ENCODE measurements at regions not wholly inside any gene's neighbourhood (a gene's known extent, or its start where the extent isn't known, plus 50 kb on each side); places are given as distances from the start of the nearest gene placed in this dataset.

DNA sequence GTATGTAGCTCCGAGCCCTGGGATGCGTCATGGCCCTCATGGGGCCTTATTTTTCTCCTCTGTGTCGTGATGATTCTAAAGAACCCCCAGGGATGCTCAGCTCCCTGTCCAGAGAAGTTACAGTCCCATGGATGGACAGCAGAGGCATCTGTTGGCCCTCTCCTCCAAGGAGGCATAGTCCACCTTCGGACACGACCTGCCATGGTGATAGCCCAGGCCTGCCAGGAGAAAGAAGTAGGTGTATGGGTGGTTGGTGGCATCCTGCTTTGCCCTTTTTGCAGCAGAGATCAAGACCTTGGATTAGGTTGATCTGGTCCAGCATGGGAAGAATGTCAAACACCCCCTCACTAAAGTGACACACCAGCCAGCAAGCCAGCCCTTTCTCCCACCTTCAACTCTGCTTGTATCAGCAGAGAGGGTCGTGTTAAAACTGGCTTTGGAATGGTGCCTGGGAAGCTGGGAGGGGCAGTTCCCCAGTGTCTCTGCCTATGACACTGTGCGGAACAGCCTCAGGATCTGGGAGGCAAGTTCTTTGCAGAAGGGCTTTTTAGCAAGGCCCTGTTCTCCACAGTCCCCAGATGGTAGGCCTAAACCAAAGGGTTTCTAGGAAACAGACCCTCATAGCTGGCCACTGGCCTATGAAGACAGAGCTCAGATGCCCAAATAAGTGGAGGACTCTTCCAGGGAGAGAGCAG lies 259.9 kb upstream of the RPL38 start:
- no peak for TF ChIP-seq TAF1 (IDR thresholded peaks at IDR 0.05; ENCODE audit: borderline replicate concordance, insufficient read depth, low read length)
- no peak for TF ChIP-seq POLR2AphosphoS5 (IDR thresholded peaks at IDR 0.05; ENCODE audit: low read depth, low read length)
- no peak for TF ChIP-seq SIN3A (IDR thresholded peaks at IDR 0.05; ENCODE audit: borderline replicate concordance, insufficient read depth, low read length)
- no peak for TF ChIP-seq FOXP2 (optimal IDR thresholded peaks at IDR 0.05; ENCODE audit: borderline replicate concordance, extremely low read depth, extremely low read length, insufficient read depth)
- TF ChIP-seq, protein P1, sequence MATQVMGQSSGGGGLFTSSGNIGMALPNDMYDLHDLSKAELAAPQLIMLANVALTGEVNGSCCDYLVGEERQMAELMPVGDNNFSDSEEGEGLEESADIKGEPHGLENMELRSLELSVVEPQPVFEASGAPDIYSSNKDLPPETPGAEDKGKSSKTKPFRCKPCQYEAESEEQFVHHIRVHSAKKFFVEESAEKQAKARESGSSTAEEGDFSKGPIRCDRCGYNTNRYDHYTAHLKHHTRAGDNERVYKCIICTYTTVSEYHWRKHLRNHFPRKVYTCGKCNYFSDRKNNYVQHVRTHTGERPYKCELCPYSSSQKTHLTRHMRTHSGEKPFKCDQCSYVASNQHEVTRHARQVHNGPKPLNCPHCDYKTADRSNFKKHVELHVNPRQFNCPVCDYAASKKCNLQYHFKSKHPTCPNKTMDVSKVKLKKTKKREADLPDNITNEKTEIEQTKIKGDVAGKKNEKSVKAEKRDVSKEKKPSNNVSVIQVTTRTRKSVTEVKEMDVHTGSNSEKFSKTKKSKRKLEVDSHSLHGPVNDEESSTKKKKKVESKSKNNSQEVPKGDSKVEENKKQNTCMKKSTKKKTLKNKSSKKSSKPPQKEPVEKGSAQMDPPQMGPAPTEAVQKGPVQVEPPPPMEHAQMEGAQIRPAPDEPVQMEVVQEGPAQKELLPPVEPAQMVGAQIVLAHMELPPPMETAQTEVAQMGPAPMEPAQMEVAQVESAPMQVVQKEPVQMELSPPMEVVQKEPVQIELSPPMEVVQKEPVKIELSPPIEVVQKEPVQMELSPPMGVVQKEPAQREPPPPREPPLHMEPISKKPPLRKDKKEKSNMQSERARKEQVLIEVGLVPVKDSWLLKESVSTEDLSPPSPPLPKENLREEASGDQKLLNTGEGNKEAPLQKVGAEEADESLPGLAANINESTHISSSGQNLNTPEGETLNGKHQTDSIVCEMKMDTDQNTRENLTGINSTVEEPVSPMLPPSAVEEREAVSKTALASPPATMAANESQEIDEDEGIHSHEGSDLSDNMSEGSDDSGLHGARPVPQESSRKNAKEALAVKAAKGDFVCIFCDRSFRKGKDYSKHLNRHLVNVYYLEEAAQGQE (IDR thresholded peaks at IDR 0.05; ENCODE audit: insufficient read depth in 1 of 2, low read depth in 2 of 2, low read length in 2 of 2): no peak

GRCh38 chr17:73944366-73944765 lies 259.1 kb upstream of the RPL38 start:
- no peak for TF ChIP-seq TAF1 (IDR thresholded peaks at IDR 0.05; ENCODE audit: borderline replicate concordance, insufficient read depth, low read length)
- no peak for TF ChIP-seq FOXP2 (optimal IDR thresholded peaks at IDR 0.05; ENCODE audit: borderline replicate concordance, extremely low read depth, extremely low read length, insufficient read depth)
- TF ChIP-seq, protein P1 (IDR thresholded peaks at IDR 0.05; ENCODE audit: insufficient read depth in 1 of 2, low read depth in 2 of 2, low read length in 2 of 2): no peak
- no peak for TF ChIP-seq SIN3A (IDR thresholded peaks at IDR 0.05; ENCODE audit: borderline replicate concordance, insufficient read depth, low read length)
- no peak for TF ChIP-seq POLR2AphosphoS5 (IDR thresholded peaks at IDR 0.05; ENCODE audit: low read depth, low read length)

- TF ChIP-seq FOXP2 (optimal IDR thresholded peaks at IDR 0.05; ENCODE audit: borderline replicate concordance, extremely low read depth, extremely low read length, insufficient read depth) (no peak), POLR2AphosphoS5 (IDR thresholded peaks at IDR 0.05; ENCODE audit: low read depth, low read length) (no peak), TAF1 (IDR thresholded peaks at IDR 0.05; ENCODE audit: borderline replicate concordance, insufficient read depth, low read length) (no peak), SIN3A (IDR thresholded peaks at IDR 0.05; ENCODE audit: borderline replicate concordance, insufficient read depth, low read length) (no peak)
- TF ChIP-seq, protein P1 (IDR thresholded peaks at IDR 0.05; ENCODE audit: insufficient read depth in 1 of 2, low read depth in 2 of 2, low read length in 2 of 2): no peak
Observed at GRCh38 chr17:73947281-73947965, 256.1 kb upstream of the RPL38 start.

DNA sequence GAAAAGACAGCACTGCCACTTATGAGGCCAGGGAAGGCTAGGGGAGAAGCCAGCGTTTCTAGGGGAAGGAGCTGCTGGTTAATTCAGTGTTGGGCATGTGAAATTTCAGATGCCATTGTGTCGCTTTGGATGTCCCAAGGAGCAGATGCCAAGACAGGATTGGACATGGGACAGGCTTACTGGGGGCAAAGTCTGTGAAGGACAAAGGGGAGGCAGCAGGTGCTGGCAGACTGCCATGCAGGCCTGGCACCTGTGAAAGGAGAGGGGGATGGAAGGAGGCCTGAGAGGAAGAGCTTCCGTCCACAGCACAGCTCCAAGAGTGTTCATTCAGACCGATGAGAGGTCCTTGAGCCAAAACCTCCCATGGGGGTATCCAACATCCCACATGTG lies 255.5 kb upstream of the RPL38 start:
- TF ChIP-seq POLR2AphosphoS5 (IDR thresholded peaks at IDR 0.05; ENCODE audit: low read depth, low read length) (no peak), TAF1 (IDR thresholded peaks at IDR 0.05; ENCODE audit: borderline replicate concordance, insufficient read depth, low read length) (no peak), FOXP2 (optimal IDR thresholded peaks at IDR 0.05; ENCODE audit: borderline replicate concordance, extremely low read depth, extremely low read length, insufficient read depth) (no peak), SIN3A (IDR thresholded peaks at IDR 0.05; ENCODE audit: borderline replicate concordance, insufficient read depth, low read length) (no peak)
- TF ChIP-seq, protein P1 (IDR thresholded peaks at IDR 0.05; ENCODE audit: insufficient read depth in 1 of 2, low read depth in 2 of 2, low read length in 2 of 2): no peak

All from PFSK-1 (cell line).